AML-193 (cell line): ENCODE measurements at regions not wholly inside any gene's neighbourhood (a gene's known extent, or its start where the extent isn't known, plus 50 kb on each side); places are given as distances from the start of the nearest gene placed in this dataset.
"Not testable (repeated sequence)": the region's sequence is repeated elsewhere in the genome, so short reads cannot be mapped to it uniquely, and the experiment has no call there.

ENCODE experiments used
- DNase-seq, 2 experiments: peaks; one replicate each; lab custom pipeline; 2025; lab: John Stamatoyannopoulos, UW

GRCh38 chr2:184203661-184204060 is 394.7 kb upstream of the ZNF804A start:
- DNase-seq: no peak

- DNase-seq: no peak
Measured at GRCh38 chr2:184205048-184205596, 393.2 kb upstream of the ZNF804A start.

GRCh38 chr2:184206045-184206444 is 392.3 kb upstream of the ZNF804A start:
- DNase-seq: no peak

GRCh38 chr2:184210329-184210728 is 388.0 kb upstream of the ZNF804A start:
- DNase-seq: no peak

- DNase-seq: no peak
Measured at GRCh38 chr2:184215745-184216144, 382.6 kb upstream of the ZNF804A start.

GRCh38 chr2:184256611-184257010 is 341.7 kb upstream of the ZNF804A start:
- DNase-seq: no peak

- no peak for DNase-seq
Measured at GRCh38 chr2:184261331-184261730, 337.0 kb upstream of the ZNF804A start.

GRCh38 chr2:184261818-184262217 is 336.5 kb upstream of the ZNF804A start:
- no peak for DNase-seq

- no peak for DNase-seq
Measured at GRCh38 chr2:184268900-184269477, 329.3 kb upstream of the ZNF804A start.

GRCh38 chr2:184270660-184271059 is 327.7 kb upstream of the ZNF804A start:
- no peak for DNase-seq

GRCh38 chr2:184272056-184272455 is 326.3 kb upstream of the ZNF804A start:
- no peak for DNase-seq

- no peak for DNase-seq
Measured at GRCh38 chr2:184294831-184295230, 303.5 kb upstream of the ZNF804A start.

GRCh38 chr2:184297085-184297484 is 301.2 kb upstream of the ZNF804A start:
- no peak for DNase-seq

GRCh38 chr2:184302506-184302905 is 295.8 kb upstream of the ZNF804A start:
- no peak for DNase-seq

- DNase-seq: no peak
Measured at GRCh38 chr2:184304006-184304405, 294.3 kb upstream of the ZNF804A start.

- no peak for DNase-seq
Measured at GRCh38 chr2:184305105-184305504, 293.2 kb upstream of the ZNF804A start.

GRCh38 chr2:184308706-184309105 is 289.6 kb upstream of the ZNF804A start:
- no peak for DNase-seq

- no peak for DNase-seq
Measured at GRCh38 chr2:184312970-184313369, 285.4 kb upstream of the ZNF804A start.

GRCh38 chr2:184314829-184315228 is 283.5 kb upstream of the ZNF804A start:
- no peak for DNase-seq

- no peak for DNase-seq
Measured at GRCh38 chr2:184316921-184317320, 281.4 kb upstream of the ZNF804A start.

GRCh38 chr2:184322615-184323014 is 275.7 kb upstream of the ZNF804A start:
- DNase-seq: no peak

GRCh38 chr2:184326066-184326465 is 272.3 kb upstream of the ZNF804A start:
- DNase-seq: no peak

- not testable (repeated sequence) for DNase-seq
Measured at GRCh38 chr2:184327805-184328204, 270.5 kb upstream of the ZNF804A start.

GRCh38 chr2:184330561-184330960 is 267.8 kb upstream of the ZNF804A start:
- DNase-seq: not testable (repeated sequence)
